ENCODE measurements at regions not wholly inside any gene's neighbourhood (a gene's known extent, or its start where the extent isn't known, plus 50 kb on each side); places are given as distances from the start of the nearest gene placed in this dataset.
A peak's percentile ranks its signal among the peaks of the same experiment; 100 is the strongest.

GRCh38 chr17:5702951-5703510 is 118.7 kb upstream of the NLRP1 start:
- TF ChIP-seq CTCF (conservative IDR thresholded peaks at IDR 0.05; ENCODE audit: low read depth, low read length): no peak
- no peak for DNase-seq (ENCODE audit: low read depth)
- no peak overlapping the region for H3K4me3 ChIP-seq (ENCODE audit: low read length)

GRCh38 chr17:5703736-5704135 is 119.4 kb upstream of the NLRP1 start:
- no peak for DNase-seq (ENCODE audit: low read depth)
- TF ChIP-seq CTCF (conservative IDR thresholded peaks at IDR 0.05; ENCODE audit: low read depth, low read length): no peak
- H3K4me3 ChIP-seq (ENCODE audit: low read length): no peak overlapping the region

GRCh38 chr17:5705081-5705875 is 121.0 kb upstream of the NLRP1 start:
- no peak for DNase-seq (ENCODE audit: low read depth)
- peak; percentile 58 for TF ChIP-seq CTCF (conservative IDR thresholded peaks at IDR 0.05; ENCODE audit: low read depth, low read length)

GRCh38 chr17:5705876-5706576 is 121.7 kb upstream of the NLRP1 start:
- no peak for DNase-seq (ENCODE audit: low read depth)
- no peak for TF ChIP-seq CTCF (conservative IDR thresholded peaks at IDR 0.05; ENCODE audit: low read depth, low read length)
- H3K4me3 ChIP-seq (ENCODE audit: low read length): no peak overlapping the region

More at GRCh38 chr17:5705081-5705875, 121.0 kb upstream of the NLRP1 start:
- H3K4me3 ChIP-seq (ENCODE audit: low read length): no peak overlapping the region

- TF ChIP-seq CTCF (conservative IDR thresholded peaks at IDR 0.05; ENCODE audit: low read depth, low read length): peak; percentile 92
- no peak overlapping the region for H3K4me3 ChIP-seq (ENCODE audit: low read length)
- DNase-seq (ENCODE audit: low read depth): peak; percentile 8
These were observed 122.4 kb upstream of the NLRP1 start for GRCh38 chr17:5706577-5707210.

- no peak for DNase-seq (ENCODE audit: low read depth)
- no peak overlapping the region for H3K4me3 ChIP-seq (ENCODE audit: low read length)
- TF ChIP-seq CTCF (conservative IDR thresholded peaks at IDR 0.05; ENCODE audit: low read depth, low read length): no peak
These were observed 123.2 kb upstream of the NLRP1 start for GRCh38 chr17:5707482-5707881.

All from retinal pigment epithelial cell (primary cell).